Astrocyte (in vitro differentiated cells and primary cell): ENCODE measurements at regions not wholly inside any gene's neighbourhood (a gene's known extent, or its start where the extent isn't known, plus 50 kb on each side); places are given as distances from the start of the nearest gene placed in this dataset.

Experiments
- DNase-seq: peaks from one replicate; pipeline ENCODE4 v3.0.0-alpha.2; 2010; ENCODE audit warnings: low read depth
- FAIRE-seq: peaks from 2 replicates; lab custom pipeline; 2011; peaks lifted over from hg19 to GRCh38; lab: Jason Lieb, UNC
- H2AFZ ChIP-seq: 2 replicates; pipeline ENCODE4 v1.6.0; 2012; ENCODE audit warnings: low read depth, low read length, inconsistent platforms
- H3K27ac ChIP-seq: 2 replicates; pipeline ENCODE4 v1.5.1; 2011; ENCODE audit warnings: low read depth, low read length, inconsistent platforms
- H3K27me3 ChIP-seq: 2 replicates; pipeline ENCODE4 v1.6.0; 2011; ENCODE audit warnings: low read length, inconsistent platforms; ENCODE audit not compliant: insufficient read depth
- H3K36me3 ChIP-seq: 2 replicates; pipeline ENCODE4 v1.5.1; 2011; ENCODE audit warnings: low read length, inconsistent platforms; ENCODE audit not compliant: insufficient read depth
- H3K4me1 ChIP-seq: 2 replicates; pipeline ENCODE4 v1.5.1; 2011; ENCODE audit warnings: low read length, inconsistent platforms; ENCODE audit not compliant: insufficient read depth
- H3K4me2 ChIP-seq: 2 replicates; pipeline ENCODE4 v1.6.0; 2012; ENCODE audit warnings: low read length, inconsistent platforms
- H3K4me3 ChIP-seq: 2 replicates; pipeline ENCODE4 v1.5.1; 2011; ENCODE audit warnings: low read depth, mild to moderate bottlenecking, low read length, inconsistent platforms; ENCODE audit not compliant: insufficient read depth
- H3K79me2 ChIP-seq: 2 replicates; pipeline ENCODE4 v1.6.0; 2012; ENCODE audit warnings: mild to moderate bottlenecking, low read length, inconsistent platforms; ENCODE audit not compliant: insufficient read depth
- H3K9ac ChIP-seq: 2 replicates; pipeline ENCODE4 v1.6.0; 2012; ENCODE audit warnings: mild to moderate bottlenecking, low read length, inconsistent platforms
- H3K9me3 ChIP-seq: 2 replicates; pipeline ENCODE4 v1.5.1; 2012; ENCODE audit warnings: low read depth, mild to moderate bottlenecking, low read length, inconsistent platforms; ENCODE audit not compliant: insufficient read depth
- H4K20me1 ChIP-seq: 2 replicates; pipeline ENCODE4 v1.6.0; 2012; ENCODE audit warnings: low read length, inconsistent platforms; ENCODE audit not compliant: insufficient read depth
- H3K27ac Mint-ChIP-seq: one replicate; pipeline ENCODE4 v1.8.0; 2021; ENCODE audit warnings: mild to moderate bottlenecking, mixed read lengths; ENCODE audit not compliant: unreplicated experiment
- H3K27me3 Mint-ChIP-seq: one replicate; pipeline ENCODE4 v1.8.0; 2021; ENCODE audit warnings: low read depth, mixed read lengths; ENCODE audit not compliant: unreplicated experiment
- H3K36me3 Mint-ChIP-seq: one replicate; pipeline ENCODE4 v1.8.0; 2021; ENCODE audit warnings: low read depth, mixed read lengths; ENCODE audit not compliant: unreplicated experiment
- H3K4me1 Mint-ChIP-seq: one replicate; pipeline ENCODE4 v1.8.0; 2021; ENCODE audit warnings: low read depth, mixed read lengths; ENCODE audit not compliant: unreplicated experiment
- H3K4me3 Mint-ChIP-seq: one replicate; pipeline ENCODE4 v1.8.0; 2021; ENCODE audit warnings: mild to moderate bottlenecking, moderate library complexity, mixed read lengths; ENCODE audit not compliant: unreplicated experiment
- H3K9me3 Mint-ChIP-seq: one replicate; pipeline ENCODE4 v1.8.0; 2021; ENCODE audit warnings: mild to moderate bottlenecking, mixed read lengths; ENCODE audit not compliant: unreplicated experiment
- EZH2 ChIP-seq: IDR thresholded peaks from 2 replicates; pipeline ENCODE4 v1.6.1; 2012; ENCODE audit warnings: mild to moderate bottlenecking, low read length, inconsistent platforms; ENCODE audit not compliant: insufficient read depth
- TF ChIP-seq, protein P1 (sequence below): IDR thresholded peaks from 2 replicates; pipeline ENCODE4 v1.5.1; 2011; ENCODE audit warnings: low read depth, mild to moderate bottlenecking, inconsistent platforms, low read length, moderate library complexity; ENCODE audit not compliant: insufficient read depth

GRCh38 chr1:14071581-14071980 is 371.6 kb downstream of the PRDM2 start:
- Mint-ChIP-seq H3K27me3 (peaks cover 37% of the 10 kb centered on the region), H3K4me1 (no peaks in the 10 kb centered on the region), H3K27ac (no peak overlapping the region), H3K4me3 (no peak overlapping the region), H3K9me3 (no peaks in the 10 kb centered on the region), H3K36me3 (no peaks in the 10 kb centered on the region)
- FAIRE-seq = no peak
- Histone ChIP-seq H3K27ac (no peak overlapping the region), H3K79me2 (no peaks in the 10 kb centered on the region), H3K36me3 (no peaks in the 10 kb centered on the region), H3K4me3 (no peak overlapping the region), H2AFZ (no peak overlapping the region), H3K27me3 (no peaks in the 10 kb centered on the region), H4K20me1 (no peaks in the 10 kb centered on the region), H3K4me1 (no peaks in the 10 kb centered on the region), H3K4me2 (no peak overlapping the region), H3K9me3 (no peaks in the 10 kb centered on the region), H3K9ac (no peak overlapping the region)
- TF ChIP-seq EZH2 = no peak
- TF ChIP-seq, protein P1, sequence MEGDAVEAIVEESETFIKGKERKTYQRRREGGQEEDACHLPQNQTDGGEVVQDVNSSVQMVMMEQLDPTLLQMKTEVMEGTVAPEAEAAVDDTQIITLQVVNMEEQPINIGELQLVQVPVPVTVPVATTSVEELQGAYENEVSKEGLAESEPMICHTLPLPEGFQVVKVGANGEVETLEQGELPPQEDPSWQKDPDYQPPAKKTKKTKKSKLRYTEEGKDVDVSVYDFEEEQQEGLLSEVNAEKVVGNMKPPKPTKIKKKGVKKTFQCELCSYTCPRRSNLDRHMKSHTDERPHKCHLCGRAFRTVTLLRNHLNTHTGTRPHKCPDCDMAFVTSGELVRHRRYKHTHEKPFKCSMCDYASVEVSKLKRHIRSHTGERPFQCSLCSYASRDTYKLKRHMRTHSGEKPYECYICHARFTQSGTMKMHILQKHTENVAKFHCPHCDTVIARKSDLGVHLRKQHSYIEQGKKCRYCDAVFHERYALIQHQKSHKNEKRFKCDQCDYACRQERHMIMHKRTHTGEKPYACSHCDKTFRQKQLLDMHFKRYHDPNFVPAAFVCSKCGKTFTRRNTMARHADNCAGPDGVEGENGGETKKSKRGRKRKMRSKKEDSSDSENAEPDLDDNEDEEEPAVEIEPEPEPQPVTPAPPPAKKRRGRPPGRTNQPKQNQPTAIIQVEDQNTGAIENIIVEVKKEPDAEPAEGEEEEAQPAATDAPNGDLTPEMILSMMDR = no peak
- DNase-seq = peak; percentile 21

DNA sequence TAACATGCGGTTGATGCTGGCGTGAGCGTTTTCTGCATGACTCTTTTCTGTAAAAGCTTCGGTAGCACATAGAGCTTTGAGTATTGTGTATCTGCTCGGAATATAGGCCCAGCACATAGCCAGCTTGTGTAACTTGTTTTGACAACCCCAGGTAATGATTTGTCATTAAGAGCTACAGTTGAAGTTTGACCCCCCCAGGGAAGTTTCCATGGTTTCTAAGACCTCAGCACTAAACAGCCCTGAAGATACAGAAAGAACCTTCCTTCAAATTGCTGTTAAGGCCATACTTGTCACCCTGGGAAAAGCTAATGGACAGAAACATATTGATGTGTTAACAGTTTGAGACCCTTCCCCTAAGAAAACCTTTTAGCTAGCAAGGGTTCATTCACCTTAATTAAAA is 380.7 kb downstream of the PRDM2 start:
- H3K4me1 Mint-ChIP-seq = no peaks in the 10 kb centered on the region
- FAIRE-seq (no peak), DNase-seq (no peak)
- no peaks in the 10 kb centered on the region for H3K79me2 ChIP-seq
- H3K4me2 ChIP-seq = no peak overlapping the region
- H3K27ac Mint-ChIP-seq = no peak overlapping the region
- no peak overlapping the region for H2AFZ ChIP-seq
- H3K36me3 Mint-ChIP-seq = no peaks in the 10 kb centered on the region
- H3K36me3 ChIP-seq = no peaks in the 10 kb centered on the region
- H3K4me3 ChIP-seq = no peak overlapping the region
- H3K9me3 Mint-ChIP-seq = peaks cover 7% of the 10 kb centered on the region
- no peak overlapping the region for H3K9ac ChIP-seq
- no peaks in the 10 kb centered on the region for H3K4me1 ChIP-seq
- TF ChIP-seq, protein P1 = no peak
- no peak for TF ChIP-seq EZH2
- peaks cover 31% of the 10 kb centered on the region for H3K27me3 Mint-ChIP-seq
- H3K4me3 Mint-ChIP-seq = no peak overlapping the region
- H3K27ac ChIP-seq = no peak overlapping the region
- H3K27me3 ChIP-seq = no peaks in the 10 kb centered on the region
- no peaks in the 10 kb centered on the region for H4K20me1 ChIP-seq
- H3K9me3 ChIP-seq = no peaks in the 10 kb centered on the region

GRCh38 chr1:14082331-14082730 is 382.3 kb downstream of the PRDM2 start:
- Mint-ChIP-seq H3K4me1 (no peaks in the 10 kb centered on the region), H3K27ac (no peak overlapping the region)

More at GRCh38 chr1:14082331-14082730, 382.3 kb downstream of the PRDM2 start:
- Histone ChIP-seq H3K9ac (no peak overlapping the region), H3K27me3 (no peaks in the 10 kb centered on the region), H3K4me1 (no peaks in the 10 kb centered on the region), H3K9me3 (no peaks in the 10 kb centered on the region), H3K79me2 (no peaks in the 10 kb centered on the region), H3K4me3 (no peak overlapping the region), H3K4me2 (no peak overlapping the region), H3K36me3 (no peaks in the 10 kb centered on the region), H4K20me1 (no peaks in the 10 kb centered on the region), H2AFZ (no peak overlapping the region), H3K27ac (no peak overlapping the region)
- DNase-seq = no peak
- H3K36me3 Mint-ChIP-seq = no peaks in the 10 kb centered on the region
- H3K9me3 Mint-ChIP-seq = peaks cover 3% of the 10 kb centered on the region
- H3K27me3 Mint-ChIP-seq = peaks cover 16% of the 10 kb centered on the region
- FAIRE-seq = no peak
- H3K4me3 Mint-ChIP-seq = no peak overlapping the region
- TF ChIP-seq, protein P1 = no peak
- TF ChIP-seq EZH2 = no peak
